COLO829 (cell line): ENCODE measurements at regions not wholly inside any gene's neighbourhood (a gene's known extent, or its start where the extent isn't known, plus 50 kb on each side); places are given as distances from the start of the nearest gene placed in this dataset.
A peak's percentile ranks its signal among the peaks of the same experiment; 100 is the strongest.

ENCODE experiments used
- DNase-seq: peaks from one replicate; pipeline ENCODE4 v3.0.0; 2012; ENCODE audit warnings: low spot score

- no peak for DNase-seq
Observed at GRCh38 chr17:69719474-69720048, 305.1 kb downstream of the MAP2K6 start.

GRCh38 chr17:69722518-69722917 lies 308.0 kb downstream of the MAP2K6 start:
- no peak for DNase-seq

DNA sequence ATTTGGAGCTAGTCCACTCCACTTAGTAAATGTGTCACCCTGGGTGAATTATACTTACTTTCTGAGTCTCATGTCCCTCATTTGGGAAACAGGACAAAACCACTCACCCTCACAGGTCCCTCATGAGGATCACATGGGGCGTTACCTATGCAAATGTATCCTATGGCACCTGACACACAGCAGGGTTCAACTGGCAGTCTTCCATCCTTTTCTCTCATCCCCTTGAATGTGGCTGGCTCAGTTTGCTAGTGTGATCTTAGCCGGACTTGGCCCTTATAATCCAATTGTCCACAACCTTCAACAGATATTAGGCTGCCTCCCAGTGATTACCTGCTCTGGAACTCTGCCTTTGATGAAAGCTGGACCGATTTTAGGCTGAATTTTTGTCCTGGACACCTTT lies 308.8 kb downstream of the MAP2K6 start:
- DNase-seq: no peak

DNA sequence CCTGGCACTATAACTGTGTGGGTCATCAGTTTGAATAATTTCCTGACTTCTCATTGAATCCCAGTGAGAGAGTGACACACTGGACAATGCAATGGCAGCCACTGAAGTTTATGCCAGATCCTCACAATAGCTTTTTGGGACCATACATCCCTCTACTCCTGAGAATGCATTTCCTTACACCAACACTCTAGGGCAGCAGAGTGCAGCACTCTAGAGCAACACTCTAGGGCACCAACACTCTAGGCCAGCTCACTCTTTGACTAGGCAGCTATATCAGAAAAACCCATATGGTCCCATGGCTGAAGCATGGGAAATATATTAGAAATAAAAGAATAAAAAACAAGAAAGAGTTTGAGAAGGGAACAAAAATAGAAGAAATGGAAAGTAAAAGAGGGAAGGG lies 309.2 kb downstream of the MAP2K6 start:
- no peak for DNase-seq

GRCh38 chr17:69724238-69724637 lies 309.7 kb downstream of the MAP2K6 start:
- no peak for DNase-seq

DNA sequence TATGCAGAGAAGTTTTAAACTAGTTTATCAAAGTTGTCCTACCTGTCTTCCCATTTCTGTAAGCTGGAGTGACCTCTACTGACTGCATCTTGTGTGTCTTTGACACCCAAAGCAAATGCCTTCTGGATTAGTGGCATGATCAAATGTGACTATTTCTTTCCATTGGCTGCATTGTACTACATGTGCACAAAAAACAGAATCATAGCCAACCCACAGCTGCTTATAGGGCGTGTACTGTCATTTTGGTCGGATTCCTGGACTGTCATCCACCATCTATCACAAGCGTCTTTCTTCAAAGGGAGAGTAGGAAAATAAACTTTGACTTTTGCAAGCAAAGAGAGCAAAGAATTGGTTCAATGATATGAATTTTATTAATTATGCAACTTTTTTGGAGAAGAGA lies 310.6 kb downstream of the MAP2K6 start:
- no peak for DNase-seq

- no peak for DNase-seq
Observed at GRCh38 chr17:69728816-69729215, 314.3 kb downstream of the MAP2K6 start.

- DNase-seq: no peak
Observed at GRCh38 chr17:69729944-69730343, 315.4 kb downstream of the MAP2K6 start.

GRCh38 chr17:69732272-69732918 lies 317.9 kb downstream of the MAP2K6 start:
- DNase-seq: no peak

GRCh38 chr17:69733171-69734012 lies 318.9 kb downstream of the MAP2K6 start:
- DNase-seq: peak; percentile 31

GRCh38 chr17:69734656-69735055 lies 320.2 kb downstream of the MAP2K6 start:
- no peak for DNase-seq

DNA sequence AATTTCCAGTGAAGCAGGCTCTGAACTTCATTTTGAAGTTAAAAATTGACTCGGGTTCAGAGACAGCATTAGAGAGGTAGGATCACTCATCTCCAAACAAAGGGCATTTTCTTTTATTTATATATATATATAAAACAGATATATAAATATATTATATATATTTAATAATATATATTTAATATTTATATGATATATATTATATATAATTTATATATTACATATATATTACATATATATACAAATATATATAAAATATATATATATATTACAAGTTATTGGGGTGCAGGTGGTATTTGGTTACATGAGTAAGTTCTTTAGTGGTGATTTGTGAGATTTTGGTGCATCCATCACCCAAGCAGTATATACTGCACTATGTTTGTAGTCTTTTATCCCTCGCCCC lies 320.8 kb downstream of the MAP2K6 start:
- no peak for DNase-seq

DNA sequence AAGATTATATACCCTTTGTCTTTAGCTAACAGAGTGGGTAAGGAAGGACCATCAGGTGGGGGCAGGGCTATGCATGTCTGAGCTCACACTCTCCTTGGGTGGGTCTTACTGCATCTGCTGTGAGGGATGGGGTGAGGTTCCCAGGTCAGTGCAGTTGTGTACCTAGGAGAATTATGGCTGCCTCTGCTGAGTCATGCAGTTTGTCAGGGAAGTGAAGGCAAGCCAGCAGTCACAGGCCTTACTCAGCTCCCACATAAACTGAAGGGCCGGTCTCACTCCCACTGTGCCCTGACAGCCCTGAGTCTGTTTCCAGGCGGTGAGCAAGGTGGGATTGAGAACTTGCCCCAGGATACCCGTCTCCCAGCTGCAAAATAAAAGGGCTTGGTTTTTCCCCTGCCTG lies 328.6 kb downstream of the MAP2K6 start:
- DNase-seq: no peak

DNA sequence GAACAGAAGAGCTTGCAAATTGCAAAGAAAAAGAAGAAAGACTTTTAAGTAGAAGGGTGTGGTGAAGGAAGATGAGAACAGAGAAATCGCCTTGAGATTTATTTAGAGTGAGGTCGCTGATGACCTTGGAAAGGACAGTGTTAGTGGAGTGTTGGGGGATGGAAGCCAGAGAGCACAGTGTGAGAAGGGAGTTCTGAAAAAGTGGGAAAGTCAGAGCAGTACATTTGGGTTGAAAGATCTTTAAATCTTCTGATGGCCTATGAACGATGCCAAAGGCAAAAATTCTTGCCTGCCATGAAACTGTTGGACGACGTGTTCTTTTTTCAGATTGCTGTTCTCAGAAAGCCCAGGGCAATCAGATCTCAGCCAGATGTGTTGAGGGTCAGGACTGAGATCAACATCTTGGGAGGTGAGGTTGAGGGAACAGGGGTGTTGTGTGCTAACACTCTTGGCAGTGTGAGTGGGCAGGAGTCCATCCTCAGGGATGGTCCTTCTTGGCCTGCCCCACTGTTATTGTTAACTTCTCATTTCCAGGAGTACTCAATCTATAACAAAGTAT lies 330.1 kb downstream of the MAP2K6 start:
- no peak for DNase-seq

- no peak for DNase-seq
Observed at GRCh38 chr17:69749911-69750310, 325.1 kb upstream of the KCNJ16 start.

DNA sequence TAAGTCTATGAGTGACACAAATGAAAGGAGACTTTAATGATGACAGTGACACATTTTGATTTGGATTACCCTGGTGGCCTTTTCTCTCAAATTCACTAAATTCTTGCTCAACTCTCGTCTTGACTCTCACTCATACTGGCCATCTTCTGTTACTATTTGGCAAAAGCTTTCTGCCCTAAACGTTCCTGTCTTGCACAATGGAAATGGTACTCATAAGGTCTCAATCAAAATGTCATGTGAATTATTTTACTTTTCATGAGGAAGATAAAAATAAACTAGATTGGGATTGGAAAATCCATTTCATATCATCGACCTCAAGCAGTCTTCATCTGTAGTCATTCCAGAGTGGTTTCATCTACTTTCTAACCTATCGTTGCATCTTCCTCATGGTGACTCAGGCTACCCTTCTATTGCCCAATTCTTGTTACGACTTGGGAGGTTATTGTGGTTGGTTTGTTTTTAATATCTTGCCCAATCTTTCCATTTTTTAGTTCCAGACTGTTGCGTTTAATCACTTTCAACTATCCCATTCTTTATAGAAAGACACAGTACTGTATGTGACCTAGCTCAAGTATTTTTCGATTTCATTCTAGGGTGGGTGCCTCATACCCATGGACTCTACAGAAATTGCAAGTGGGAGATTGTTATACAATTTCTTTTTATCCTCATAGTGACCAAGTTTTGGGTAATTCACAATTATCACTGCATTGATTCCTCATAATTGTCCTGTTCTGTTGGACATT lies 317.2 kb upstream of the KCNJ16 start:
- no peak for DNase-seq

- no peak for DNase-seq
Observed at GRCh38 chr17:69760562-69760961, 314.5 kb upstream of the KCNJ16 start.

GRCh38 chr17:69761011-69761410 lies 314.0 kb upstream of the KCNJ16 start:
- no peak for DNase-seq

DNA sequence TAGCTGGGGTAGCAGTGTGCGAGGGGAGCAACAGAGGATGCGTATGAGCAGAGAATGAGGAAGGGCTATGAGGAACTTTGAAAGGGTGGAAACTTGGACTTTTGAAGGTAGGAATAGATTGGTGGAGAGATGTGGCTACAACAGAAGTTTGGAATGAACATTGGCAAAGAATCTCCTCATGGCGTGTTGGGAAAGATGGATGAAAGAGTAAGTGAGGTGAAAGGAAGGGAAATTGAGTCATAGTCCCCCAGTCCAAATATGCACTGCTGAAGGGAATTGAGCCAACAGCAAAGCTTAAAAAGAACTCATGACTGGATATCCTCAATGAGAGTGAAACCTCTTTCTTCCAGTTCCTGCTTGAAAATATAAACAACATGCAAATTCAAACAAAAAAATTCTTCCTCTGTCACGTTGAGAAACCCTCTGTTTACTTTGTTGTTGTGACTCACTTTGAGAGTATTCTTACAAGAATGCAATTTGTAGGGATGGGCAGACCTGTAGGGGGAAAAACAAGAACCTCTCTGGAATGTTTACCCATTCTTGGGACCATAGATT lies 313.2 kb upstream of the KCNJ16 start:
- no peak for DNase-seq

- DNase-seq: no peak
Observed at GRCh38 chr17:69762359-69762758, 312.7 kb upstream of the KCNJ16 start.

DNA sequence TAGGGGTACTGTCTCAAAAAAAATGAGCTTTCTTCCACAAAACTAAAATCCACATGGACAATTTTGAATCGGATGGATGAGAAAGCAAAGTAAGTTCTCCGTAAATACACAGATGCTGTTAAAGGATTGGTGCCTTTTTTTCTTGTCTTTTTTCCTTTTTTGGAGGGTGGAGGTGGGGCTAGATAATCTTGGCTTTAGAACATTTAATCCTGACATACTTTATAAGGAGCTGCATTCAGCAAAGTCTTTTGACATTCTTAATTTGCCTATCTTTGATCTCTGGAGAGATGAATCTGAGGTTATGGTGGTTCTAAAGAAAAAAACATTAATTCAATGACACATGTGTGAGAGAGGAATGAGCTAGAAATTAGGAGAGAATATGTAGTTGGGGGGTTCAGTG lies 312.3 kb upstream of the KCNJ16 start:
- no peak for DNase-seq

DNA sequence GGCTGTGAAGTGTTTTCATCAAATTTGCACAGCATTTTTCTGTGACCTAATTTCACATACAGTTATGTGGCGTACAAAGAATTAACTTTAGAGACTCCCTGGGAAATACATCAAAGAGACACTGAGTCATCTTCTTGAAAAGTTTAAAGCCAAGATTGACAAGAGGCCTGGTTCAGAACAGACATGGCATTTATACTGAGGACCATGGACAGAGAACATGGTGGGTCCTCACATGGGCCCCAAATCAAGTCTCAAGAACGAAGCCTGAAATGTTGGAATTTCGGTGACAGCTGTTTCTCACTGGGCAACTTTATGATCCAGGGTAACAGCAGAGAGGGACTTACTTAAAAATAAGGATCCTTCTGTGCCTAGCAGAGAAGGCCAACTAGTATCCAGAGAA lies 311.5 kb upstream of the KCNJ16 start:
- peak; percentile 71 for DNase-seq
